ENCODE measurements at regions not wholly inside any gene's neighbourhood (a gene's known extent, or its start where the extent isn't known, plus 50 kb on each side); places are given as distances from the start of the nearest gene placed in this dataset.

GRCh38 chr5:105414067-105414466, 1851.5 kb upstream of the NUDT12 start:
- no peak for TF ChIP-seq CTCF (IDR thresholded peaks at IDR 0.05; ENCODE audit: low read length)
- no peak for TF ChIP-seq EZH2 (IDR thresholded peaks at IDR 0.05; ENCODE audit: borderline replicate concordance, low read length)
